GM19328 (cell line): ENCODE measurements at regions not wholly inside any gene's neighbourhood (a gene's known extent, or its start where the extent isn't known, plus 50 kb on each side); places are given as distances from the start of the nearest gene placed in this dataset.
"Not testable (repeated sequence)": the region's sequence is repeated elsewhere in the genome, so short reads cannot be mapped to it uniquely, and the experiment has no call there.

Source experiments
- ATAC-seq: cut with Tn5 transposase; IDR thresholded peaks from one replicate; pipeline ENCODE4 v1.9.1; 2021; ENCODE audit warnings: mild to moderate bottlenecking, moderate library complexity; ENCODE audit not compliant: unreplicated experiment

DNA sequence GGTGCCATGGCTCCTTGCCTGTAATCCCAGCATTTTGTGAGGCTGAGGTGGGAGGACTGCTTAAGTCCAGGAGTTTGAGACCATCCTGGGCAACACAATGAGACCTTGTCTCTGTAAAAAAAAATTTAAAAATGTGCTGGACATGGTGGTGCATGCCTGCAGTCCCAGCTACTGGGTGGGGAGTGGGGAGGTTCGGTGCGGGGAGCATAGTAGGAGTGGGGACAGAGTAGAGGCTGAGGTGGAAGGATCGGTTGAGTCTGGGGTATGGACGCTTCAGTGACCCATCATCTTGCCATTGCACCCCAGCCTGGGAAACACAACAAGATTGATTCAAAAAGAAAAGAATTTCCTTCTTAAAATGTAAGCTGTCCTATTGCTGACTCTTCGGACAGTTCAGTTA is 1490.0 kb upstream of the GBE1 start:
- ATAC-seq = no peak

DNA sequence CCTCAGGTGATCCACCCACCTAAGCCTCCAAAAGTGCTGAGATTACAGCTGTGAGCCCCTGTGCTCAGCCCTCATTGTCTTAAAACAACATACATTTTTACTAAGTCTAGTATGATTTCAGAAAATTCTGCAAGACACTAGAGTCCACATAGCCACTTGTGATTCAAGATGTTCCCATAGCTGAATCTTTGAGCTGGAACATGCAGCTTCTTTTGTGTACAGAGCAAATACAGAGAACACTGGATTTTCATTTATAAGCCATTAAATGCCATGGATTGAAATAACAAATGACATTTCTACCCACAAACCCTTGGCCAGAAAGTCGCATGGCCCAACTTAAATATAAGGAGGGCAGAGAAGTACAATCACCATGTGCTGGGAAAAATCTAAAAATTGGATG is 1489.2 kb upstream of the GBE1 start:
- ATAC-seq = no peak

DNA sequence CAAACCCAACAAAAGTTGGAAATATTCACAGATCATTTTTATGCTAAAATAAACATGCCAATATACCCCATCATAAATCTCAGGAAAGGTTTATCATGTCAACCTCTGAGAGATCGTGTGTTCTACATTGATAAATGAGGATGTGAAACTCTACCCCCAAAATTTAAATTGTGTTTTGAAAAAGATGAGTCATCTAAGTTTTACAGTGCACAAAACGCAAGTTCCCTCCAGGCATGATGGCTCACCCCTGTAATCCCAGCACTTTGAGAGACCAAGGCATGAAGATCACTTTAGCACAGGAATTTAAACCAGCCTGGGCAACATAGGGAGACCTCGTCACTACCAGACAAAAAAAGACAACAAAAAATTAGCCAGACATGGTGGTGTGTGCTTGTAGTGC is 1487.0 kb upstream of the GBE1 start:
- ATAC-seq = no peak

DNA sequence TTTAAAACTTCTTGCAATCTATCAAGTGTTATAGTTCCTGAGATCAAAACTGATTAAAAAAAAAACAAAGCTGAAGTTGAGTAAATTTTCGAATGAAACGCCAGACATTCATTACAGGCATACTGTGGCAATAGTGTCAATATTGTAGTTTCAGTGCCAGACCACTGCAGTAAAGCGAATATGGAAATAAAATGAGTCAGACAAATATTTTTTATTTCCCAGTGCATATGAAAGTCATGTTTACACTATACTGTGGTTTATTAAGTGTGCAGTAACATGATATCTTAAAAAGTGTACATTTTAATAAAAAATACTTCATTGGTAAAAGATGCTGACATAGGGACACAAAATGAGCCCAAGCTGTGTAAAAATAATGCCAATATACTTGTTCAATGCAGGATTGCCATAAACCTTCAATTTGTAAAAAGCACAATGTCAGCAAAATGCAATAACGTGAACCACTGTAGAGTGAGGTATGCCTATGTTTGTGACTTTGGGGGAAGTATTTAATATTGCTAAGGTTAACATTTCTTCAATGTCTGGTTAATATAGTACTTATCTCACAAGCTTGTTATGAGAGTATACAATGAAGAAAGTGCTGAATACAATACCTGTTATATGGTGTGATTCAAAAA is 1473.9 kb upstream of the GBE1 start:
- no peak for ATAC-seq

DNA sequence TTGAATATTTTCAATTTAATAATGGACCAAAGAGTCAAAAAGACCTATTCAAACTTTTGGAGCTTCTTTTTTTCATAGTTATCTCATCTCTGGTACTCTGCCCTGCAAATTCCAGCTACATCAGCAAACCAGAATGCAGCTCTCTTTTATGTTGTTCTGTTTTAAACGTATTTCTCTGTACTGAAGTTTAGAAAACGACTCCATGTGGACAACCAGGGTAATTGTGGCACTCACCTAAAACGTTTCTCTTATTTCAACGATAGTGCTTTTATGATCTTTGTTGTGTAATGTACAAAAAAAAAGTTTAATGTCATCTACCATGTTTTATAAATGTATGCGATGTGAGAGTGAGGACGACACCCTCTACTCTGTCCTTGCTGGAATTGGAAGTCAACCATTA is 1472.3 kb upstream of the GBE1 start:
- no peak for ATAC-seq

DNA sequence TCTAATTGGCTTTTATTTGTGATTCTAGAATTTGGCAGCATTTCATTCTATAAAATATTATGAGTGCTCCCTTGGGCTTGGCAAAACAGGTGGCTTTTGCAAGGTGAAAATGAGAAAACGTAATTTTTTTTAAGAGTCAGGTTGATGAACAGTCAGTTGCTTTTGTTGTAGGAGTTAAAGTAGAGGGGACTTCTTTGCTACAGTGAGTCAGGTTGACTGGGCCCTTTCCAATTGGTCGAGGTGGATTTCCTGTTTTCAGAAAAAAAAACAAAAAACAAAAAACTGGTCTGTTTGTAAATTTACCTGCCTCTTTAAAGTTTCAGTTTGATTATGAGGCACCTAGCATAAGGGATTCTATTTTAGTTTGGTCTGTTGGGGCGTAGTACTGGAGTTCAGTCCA is 1469.4 kb upstream of the GBE1 start:
- ATAC-seq = no peak

DNA sequence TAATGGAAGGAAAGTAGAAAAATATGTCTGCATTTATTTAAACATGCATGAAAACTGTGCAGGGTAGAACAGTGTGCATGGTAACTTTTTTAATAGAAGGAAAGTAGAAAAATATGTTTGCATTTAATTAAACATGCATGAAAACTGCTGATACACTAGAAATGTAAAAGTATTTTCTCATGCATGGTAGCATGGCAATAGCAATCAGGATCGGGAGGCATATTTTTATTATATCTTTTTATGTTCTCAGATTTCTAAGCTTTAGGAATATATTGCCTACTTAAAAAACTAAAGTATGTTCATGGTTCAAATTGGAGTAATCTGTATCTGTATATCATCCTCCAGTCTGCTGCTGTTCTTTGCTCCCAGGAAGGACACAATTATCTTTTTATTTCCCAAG is 1468.9 kb upstream of the GBE1 start:
- ATAC-seq = no peak

DNA sequence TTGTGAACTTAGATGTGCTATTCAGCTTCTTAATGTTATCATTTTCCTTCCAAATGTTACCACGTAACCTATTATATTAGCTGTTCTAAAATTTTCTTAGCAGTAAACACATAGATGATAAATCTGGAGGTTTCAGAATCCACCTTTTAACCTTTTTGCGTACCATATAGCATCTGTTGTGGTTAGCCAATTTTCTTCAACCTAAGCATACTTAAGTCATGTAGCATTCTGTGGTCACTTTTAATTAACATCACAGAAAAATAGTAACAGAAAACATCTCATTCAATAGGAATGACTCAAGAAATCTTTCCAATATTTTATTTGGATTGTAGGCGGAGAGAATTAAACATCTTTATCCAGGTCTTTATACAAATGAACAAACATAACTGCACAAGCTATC is 1465.3 kb upstream of the GBE1 start:
- ATAC-seq = no peak

DNA sequence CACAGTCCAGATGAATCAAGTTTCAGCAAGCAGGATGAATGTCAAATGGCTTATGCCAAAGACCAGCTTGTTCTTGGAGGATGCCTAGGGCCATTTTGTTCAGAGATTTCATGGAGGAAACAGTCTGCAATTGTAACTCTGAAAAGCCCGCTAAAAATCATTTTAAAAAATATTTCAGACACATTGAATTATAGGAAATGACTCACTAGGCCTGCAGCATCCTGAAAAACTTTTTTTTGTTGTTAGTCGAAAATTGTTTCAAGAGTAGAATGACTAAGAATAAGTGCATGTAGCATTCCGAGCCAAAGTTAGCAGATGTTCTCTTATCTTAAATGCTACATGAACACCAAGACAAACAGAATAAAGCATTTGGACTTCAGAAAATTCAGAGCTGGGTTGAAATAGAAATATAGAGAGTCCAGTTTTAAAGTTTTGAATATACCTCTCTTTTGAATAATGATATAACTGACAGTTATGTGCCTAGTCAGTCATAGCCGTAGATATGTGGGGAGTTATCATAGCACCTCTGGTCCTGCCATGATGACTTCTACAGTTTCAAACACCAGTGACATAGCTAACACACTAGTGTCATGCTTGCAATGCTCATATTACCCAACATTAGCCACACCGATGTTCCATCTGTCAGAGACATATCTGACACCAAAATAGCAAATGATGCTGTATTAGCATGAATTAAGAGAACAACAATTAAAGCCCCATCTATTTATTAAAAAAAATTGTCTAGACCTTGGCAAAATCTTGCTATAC is 1462.8 kb upstream of the GBE1 start:
- no peak for ATAC-seq

DNA sequence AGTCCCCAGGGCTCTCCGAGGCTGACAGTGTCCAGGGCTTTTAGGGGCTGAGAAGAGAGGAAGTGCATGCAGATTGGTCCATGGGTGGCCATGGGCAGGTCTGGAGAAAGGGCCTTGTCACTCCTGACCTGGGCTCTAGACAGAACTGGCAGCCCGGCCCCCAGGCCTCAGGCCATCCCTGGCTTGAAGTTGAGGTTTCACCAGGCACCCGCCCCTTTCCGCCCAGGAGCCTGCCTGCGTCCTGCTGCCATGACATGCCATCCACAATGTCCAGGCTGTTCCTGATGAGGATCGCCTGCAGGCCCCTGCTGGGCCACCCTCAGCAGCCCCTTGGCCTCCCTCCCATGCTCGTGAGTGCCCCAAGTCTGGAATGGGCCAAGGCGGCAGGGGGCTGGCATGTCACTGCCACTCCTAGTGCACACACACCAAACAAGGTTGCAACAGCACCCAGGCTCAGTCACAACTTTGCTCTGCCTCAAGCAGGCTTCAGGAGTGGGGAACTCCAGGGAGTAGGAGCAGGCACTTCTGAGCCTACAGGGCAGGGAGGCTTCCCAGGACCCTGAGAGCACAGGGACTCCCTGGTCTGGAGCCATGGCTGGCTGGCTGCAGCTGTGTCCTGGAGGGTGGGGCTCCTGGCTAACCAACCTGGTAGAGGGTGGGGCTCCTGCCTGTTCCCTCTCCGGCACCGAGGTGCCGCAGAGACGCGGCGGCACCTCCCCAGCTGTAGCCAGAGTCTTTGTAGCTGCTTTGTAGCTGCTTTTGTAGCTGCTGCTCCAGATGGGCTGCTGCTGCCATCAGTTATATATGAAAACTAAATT is 1457.1 kb upstream of the GBE1 start:
- ATAC-seq = no peak

DNA sequence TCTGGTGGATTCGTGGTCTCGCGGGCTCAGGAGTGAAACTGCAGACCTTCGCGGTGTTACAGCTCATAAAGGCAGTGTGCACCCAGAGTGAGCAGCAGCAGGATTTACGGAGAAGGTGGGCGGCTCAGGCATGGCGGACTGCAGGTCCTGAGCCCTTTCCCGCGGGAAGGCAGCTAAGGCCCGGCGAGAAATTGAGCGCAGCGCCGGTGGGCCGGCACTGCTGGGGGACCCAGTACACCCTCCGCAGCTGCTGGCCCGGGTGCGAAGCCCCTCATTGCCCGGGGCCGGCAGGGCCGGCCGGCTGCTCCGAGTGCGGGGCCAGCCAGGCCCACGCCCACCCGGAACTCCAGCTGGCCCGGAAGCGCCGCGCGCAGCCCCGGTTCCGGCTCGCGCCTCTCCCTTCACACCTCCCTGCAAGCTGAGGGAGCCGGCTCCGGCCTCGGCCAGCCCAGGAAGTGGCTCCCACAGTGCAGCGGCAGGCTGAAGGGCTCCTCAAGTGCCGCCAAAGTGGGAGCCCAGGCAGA is 1456.2 kb upstream of the GBE1 start:
- not testable (repeated sequence) for ATAC-seq

DNA sequence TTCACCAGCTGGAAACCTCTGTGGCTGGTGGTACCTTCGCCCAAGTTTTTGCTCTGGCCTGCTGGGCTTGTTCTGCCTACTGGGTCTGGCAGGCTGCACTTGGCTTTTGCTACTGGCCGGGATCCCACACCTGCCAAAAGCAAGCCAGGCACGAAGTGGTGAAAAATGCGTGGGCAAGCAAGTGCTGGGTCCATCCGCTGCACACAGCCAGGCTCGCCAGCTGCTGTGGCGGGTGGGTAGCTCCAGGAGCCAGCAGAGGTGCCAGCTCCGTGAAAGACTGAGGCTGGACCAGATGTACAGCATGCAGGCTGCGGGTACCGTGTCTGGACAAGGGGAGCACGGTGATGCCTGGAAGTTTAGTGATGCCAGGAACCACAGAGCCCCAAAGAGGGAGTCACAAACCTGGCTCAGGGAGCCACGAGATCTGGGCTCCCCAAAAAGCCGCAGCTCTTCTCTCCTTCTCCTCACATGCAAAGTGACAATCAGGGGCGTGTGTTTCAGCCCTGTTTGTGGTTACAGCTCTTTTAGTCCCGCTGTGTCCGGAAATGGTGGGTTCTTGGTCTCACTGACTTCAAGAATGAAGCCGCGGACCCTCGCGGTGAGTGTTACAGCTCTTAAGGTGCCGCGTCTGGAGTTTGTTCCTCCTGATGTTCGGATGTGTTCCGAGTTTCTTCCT is 1455.6 kb upstream of the GBE1 start:
- no peak for ATAC-seq

DNA sequence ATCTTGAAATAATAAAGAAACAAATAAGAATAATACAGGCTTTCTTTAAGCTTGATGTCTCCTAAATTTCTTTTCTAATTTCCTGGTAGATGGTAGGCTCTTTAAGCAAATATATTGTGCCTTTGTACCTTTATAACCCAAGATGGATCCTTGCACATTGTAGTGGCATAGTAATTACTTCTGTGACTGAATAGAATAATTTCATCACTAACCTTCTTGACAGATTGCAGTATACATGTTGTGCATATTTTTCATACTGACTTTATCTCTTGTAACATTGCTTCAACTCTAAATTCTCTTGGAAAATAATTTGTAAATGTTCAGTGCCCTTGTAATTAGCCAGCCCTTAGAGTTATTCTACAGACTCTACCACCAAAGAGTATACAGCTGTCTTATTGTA is 1433.8 kb upstream of the GBE1 start:
- no peak for ATAC-seq

DNA sequence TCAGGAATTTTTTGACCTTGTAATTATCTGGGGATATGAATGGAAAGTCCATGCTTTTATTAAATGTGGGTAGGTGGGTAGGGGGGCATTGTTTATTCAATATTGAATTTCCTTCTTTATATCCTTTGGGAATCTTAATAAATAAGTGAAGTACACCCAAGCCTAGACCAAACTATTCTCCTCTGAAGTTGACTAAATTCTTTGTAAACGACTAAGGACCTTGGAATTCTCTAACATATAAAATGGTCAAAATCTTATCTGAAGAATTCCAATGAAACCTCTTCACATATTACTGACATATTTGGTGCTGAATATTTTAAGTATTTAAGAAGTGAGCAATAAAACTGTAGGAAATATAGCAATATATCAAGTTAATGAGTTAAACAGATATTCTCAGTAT is 1432.1 kb upstream of the GBE1 start:
- no peak for ATAC-seq

DNA sequence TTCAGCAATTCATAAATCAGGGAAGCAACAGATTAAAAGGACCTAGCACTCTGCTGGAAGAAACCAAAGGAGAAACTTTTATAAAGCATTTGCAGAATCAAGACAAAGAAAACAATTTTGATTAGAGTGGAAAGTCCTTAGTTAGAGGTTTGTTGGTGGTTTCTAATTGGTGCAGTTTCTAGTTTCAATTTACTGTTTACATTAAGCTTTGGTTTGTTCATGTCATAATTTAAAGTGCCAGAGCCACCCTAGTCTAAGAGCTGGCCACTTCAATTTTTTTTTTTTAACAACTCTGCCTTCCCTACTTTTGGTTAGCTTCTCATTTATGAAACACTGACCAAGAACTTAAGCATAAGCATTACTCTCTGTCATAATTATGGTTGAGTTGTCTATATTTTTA is 1428.2 kb upstream of the GBE1 start:
- ATAC-seq = no peak

DNA sequence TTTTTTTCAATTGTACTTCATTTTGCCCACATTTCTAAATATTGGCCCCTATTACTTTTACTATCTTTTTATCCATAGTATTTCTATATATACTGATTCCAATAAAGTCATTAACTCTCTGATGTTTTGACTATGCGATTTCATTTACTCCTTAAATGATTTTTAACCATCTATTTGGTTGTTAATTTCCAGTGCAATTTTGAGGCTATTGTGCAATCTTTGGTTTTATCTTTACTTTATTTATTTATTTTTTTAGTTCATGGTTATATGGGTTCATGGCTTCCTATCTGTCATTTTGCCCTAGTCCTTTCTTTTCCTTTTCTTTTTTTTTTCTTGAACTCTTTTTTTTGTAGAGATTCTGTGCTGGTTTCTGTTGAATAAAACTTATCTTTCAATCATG is 1408.0 kb upstream of the GBE1 start:
- ATAC-seq = no peak

DNA sequence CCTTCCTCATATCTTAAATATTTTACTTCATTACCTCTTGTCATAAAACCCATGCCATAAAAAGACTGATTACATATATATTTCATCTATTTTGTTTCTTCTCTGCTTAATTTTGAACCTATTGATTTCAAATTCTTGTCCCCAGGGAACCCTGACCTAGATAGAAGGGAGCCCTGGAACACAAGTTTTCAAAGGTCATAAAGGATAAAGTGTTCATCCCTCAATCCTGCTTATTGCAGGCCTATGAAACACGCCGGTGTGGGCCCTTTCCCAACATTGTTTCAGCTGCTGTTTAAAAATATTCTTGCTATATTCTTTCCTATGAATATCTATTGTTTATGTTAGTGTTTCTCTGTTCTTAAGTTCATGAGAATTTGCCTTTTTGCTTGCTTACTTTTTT is 1389.5 kb upstream of the GBE1 start:
- no peak for ATAC-seq

DNA sequence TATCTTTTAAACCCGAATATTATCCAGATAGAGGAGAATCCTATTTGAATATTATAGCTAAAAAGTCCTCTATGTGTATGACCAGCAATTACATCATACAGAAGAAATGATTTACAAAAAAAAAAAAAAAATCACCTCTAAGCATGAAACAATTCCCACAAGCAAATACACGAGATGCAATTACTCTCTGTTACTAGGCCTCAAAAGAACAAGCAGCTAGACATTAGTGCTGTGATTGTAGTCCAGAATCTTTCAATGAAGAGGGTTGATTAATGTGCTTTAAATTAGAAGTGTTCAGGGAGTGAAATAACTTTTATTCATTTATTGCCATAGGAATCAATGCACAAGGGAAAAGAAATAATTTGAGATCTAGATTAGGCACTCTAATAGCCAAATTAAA is 1379.5 kb upstream of the GBE1 start:
- no peak for ATAC-seq

DNA sequence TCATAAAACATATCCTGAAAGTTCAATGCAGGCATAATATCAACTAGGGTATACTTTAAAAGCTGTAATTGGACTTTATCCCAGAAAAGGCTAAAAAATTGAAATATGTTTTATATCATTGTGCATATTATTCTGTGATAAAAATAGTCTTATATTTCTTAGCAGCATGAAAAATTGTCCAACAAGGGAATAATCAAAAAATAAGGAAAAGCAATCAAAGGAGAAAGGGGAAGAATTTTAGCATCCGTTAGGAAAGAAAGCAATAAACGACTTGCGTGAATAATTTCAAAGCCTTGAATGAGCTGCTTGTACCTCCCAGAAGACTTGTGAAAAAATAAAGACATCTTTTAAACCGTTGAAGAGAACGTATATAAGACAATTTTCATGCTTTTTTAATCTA is 1369.8 kb upstream of the GBE1 start:
- ATAC-seq = no peak

DNA sequence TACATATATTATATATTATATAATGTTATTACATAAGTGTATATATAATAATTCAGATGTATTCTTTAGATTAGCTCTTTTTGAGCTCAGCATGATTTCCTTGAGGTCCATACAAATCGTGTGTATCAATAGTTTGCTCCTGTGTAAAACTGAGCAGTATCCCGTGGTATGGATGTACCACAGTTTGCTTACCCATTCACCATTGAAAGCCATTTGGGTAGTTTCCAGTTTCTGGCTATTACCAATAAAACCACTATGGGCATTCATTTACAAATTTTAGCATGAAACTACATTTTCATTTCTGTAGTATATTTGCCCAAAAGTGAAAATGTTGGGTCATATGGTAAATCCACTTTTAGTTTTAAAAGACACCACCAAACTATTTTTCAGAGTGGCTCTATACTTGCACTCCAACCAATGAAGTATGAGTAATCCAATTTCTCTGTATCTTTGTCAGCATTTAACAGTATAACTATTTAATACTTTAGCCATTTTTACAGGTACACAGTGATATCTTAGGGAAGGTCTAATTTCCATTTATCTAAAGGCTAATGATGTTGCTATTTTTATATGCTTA is 1361.4 kb upstream of the GBE1 start:
- ATAC-seq = no peak

DNA sequence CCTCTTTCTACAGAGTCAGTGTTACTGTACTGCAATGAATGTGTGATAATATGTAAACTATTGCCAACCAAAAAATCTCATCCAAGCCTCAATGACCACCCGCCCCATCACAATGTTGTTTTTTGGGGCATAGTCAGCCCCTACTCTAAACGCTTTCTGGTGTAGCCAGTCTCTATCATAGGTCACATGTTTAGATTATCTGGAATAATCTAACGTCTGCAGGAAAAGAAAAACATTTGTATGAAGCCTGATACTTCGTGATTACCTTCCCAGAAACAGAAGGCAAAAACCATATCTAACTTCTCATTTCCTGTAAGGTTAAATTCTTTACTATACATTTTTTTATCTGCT is 1331.8 kb upstream of the GBE1 start:
- ATAC-seq = no peak
